ENCODE measurements at regions not wholly inside any gene's neighbourhood (a gene's known extent, or its start where the extent isn't known, plus 50 kb on each side); places are given as distances from the start of the nearest gene placed in this dataset.

DNA sequence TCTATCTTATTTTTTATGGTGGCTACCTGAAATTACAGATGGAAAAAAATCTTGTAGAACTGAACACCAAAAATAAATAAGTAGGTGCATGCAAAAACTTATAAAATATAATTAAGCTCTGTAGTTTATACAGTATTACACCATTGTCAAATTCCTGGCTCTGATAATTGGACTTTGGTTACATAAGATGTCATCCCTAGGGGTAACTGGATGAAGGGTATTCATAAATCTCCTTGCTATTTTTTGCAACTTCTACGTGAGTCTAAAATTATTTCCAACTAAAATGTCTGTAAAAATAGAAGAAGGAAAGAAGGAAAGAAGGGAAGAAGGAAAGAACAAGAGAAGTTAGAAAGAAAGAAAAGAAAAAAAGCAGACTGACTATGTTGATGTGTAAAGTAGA lies 716.6 kb downstream of the BCL11B start:
- TF ChIP-seq MYC (IDR thresholded peaks at IDR 0.05; ENCODE audit: low read depth, low read length), result no peak
- TF ChIP-seq POLR2A (IDR thresholded peaks at IDR 0.05; ENCODE audit: extremely low read depth, insufficient read length), result no peak
- TF ChIP-seq, protein P1, sequence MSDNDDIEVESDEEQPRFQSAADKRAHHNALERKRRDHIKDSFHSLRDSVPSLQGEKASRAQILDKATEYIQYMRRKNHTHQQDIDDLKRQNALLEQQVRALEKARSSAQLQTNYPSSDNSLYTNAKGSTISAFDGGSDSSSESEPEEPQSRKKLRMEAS (IDR thresholded peaks at IDR 0.05; ENCODE audit: low read depth, low read length), result no peak
- TF ChIP-seq, protein P2, sequence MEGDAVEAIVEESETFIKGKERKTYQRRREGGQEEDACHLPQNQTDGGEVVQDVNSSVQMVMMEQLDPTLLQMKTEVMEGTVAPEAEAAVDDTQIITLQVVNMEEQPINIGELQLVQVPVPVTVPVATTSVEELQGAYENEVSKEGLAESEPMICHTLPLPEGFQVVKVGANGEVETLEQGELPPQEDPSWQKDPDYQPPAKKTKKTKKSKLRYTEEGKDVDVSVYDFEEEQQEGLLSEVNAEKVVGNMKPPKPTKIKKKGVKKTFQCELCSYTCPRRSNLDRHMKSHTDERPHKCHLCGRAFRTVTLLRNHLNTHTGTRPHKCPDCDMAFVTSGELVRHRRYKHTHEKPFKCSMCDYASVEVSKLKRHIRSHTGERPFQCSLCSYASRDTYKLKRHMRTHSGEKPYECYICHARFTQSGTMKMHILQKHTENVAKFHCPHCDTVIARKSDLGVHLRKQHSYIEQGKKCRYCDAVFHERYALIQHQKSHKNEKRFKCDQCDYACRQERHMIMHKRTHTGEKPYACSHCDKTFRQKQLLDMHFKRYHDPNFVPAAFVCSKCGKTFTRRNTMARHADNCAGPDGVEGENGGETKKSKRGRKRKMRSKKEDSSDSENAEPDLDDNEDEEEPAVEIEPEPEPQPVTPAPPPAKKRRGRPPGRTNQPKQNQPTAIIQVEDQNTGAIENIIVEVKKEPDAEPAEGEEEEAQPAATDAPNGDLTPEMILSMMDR (IDR thresholded peaks at IDR 0.05; ENCODE audit: low read depth, low read length), result no peak
- no peak for DNase-seq (ENCODE audit: low read depth)
- no peak overlapping the region for H3K4me3 ChIP-seq (ENCODE audit: low read depth, low read length)

DNA sequence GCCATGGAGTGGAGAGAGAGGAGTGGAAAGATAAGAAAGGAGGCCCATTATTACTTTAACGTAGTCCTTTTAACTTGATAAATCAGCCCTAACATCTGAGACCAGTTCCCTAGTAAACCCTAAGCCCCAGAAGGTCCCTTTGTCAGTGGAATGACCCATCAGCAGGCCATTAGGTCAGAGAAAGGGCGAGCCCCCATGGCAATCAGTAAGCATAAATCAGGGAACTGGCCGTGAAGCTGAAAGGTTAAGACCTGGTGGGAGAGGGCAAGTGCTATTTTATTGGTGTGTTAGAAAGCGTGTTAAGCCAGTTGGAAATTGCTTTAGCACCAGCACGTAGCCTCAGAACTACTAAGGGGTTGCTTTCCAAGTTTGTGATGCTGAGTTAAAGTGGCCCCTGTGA lies 708.0 kb downstream of the BCL11B start:
- DNase-seq (ENCODE audit: low read depth), result no peak
- TF ChIP-seq MYC (IDR thresholded peaks at IDR 0.05; ENCODE audit: low read depth, low read length) (no peak), POLR2A (IDR thresholded peaks at IDR 0.05; ENCODE audit: extremely low read depth, insufficient read length) (no peak)
- TF ChIP-seq, protein P2 (IDR thresholded peaks at IDR 0.05; ENCODE audit: low read depth, low read length), result no peak
- TF ChIP-seq, protein P1 (IDR thresholded peaks at IDR 0.05; ENCODE audit: low read depth, low read length), result no peak
- H3K4me3 ChIP-seq (ENCODE audit: low read depth, low read length), result no peak overlapping the region

DNA sequence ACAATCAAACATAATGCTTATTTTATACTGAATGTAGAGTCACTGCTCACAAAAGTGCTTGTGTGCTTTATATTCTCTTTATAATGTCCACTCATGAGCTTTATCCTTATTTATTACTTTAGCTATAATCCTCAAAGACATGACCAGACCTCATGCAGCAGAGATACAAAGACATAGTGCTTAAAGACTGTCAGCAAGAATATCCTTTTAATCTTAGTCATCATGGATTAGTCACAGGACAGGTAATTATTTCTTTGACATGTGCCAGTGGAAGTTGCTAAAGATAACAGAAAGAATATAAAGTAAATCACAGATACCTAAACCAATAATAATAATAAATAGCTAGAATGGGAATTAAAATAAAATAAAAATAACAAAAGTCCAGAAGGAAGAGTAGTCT lies 707.5 kb downstream of the BCL11B start:
- no peak overlapping the region for H3K4me3 ChIP-seq (ENCODE audit: low read depth, low read length)
- DNase-seq (ENCODE audit: low read depth), result no peak
- TF ChIP-seq MYC (IDR thresholded peaks at IDR 0.05; ENCODE audit: low read depth, low read length) (no peak), POLR2A (IDR thresholded peaks at IDR 0.05; ENCODE audit: extremely low read depth, insufficient read length) (no peak)
- TF ChIP-seq, protein P2 (IDR thresholded peaks at IDR 0.05; ENCODE audit: low read depth, low read length), result no peak
- TF ChIP-seq, protein P1 (IDR thresholded peaks at IDR 0.05; ENCODE audit: low read depth, low read length), result no peak

DNA sequence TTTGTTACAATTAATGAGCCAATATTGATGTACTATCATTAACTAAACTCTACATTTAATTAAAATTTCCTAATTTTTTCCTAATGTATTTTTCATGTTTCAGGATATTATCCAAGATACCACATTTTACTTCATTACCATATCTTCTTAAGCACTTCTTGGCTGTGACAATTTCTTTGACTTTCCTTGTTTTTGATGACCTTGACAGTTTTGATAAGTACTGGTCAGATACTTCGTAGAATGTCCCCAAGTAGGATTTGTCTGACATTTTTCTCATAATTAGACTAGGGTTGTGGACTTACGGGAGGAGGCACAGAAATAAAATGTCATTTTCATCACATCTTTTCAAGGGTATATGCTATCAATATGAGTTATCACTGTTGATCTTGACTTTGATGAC lies 700.9 kb downstream of the BCL11B start:
- TF ChIP-seq POLR2A (IDR thresholded peaks at IDR 0.05; ENCODE audit: extremely low read depth, insufficient read length) (no peak), MYC (IDR thresholded peaks at IDR 0.05; ENCODE audit: low read depth, low read length) (no peak)
- TF ChIP-seq, protein P2 (IDR thresholded peaks at IDR 0.05; ENCODE audit: low read depth, low read length), result no peak
- TF ChIP-seq, protein P1 (IDR thresholded peaks at IDR 0.05; ENCODE audit: low read depth, low read length), result no peak
- H3K4me3 ChIP-seq (ENCODE audit: low read depth, low read length), result no peak overlapping the region
- no peak for DNase-seq (ENCODE audit: low read depth)

DNA sequence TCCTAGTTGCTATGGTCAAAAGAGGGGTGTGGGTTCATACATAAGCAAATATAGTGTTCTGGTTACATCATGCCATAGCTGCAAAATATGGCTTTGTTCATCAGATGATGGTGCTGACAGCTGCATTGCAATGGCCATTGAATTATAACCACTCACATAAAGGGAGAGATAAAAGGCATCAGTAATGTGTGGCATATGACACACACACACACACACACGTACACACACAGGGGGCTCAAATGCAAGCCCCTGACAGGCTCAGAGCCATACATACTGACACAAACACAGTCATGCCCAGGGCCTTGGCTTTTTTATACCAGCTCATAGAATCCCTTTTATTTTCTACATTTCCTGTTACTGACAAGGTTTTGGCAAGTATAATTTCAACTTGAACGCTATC lies 698.9 kb downstream of the BCL11B start:
- H3K4me3 ChIP-seq (ENCODE audit: low read depth, low read length), result no peak overlapping the region
- no peak for DNase-seq (ENCODE audit: low read depth)
- TF ChIP-seq POLR2A (IDR thresholded peaks at IDR 0.05; ENCODE audit: extremely low read depth, insufficient read length) (no peak), MYC (IDR thresholded peaks at IDR 0.05; ENCODE audit: low read depth, low read length) (no peak)
- TF ChIP-seq, protein P2 (IDR thresholded peaks at IDR 0.05; ENCODE audit: low read depth, low read length), result no peak
- TF ChIP-seq, protein P1 (IDR thresholded peaks at IDR 0.05; ENCODE audit: low read depth, low read length), result no peak

DNA sequence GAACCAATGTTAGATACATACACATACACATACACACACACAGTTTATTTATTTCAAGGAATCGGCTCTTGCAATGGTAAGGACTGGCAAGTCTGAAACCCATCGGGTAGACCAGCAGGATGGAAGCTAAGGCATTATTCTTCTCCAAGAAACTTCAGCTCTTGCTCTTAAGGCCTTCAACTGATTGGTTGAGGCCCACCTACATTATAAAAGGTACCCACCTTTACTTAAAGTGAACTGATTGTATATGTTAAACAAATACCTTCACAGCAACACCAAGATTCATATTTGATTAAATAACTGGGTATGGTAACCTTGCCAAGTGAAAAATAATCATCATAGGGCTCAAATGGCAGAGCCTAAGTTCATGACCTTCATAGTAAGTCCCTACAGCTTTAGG lies 695.5 kb downstream of the BCL11B start:
- no peak for DNase-seq (ENCODE audit: low read depth)
- H3K4me3 ChIP-seq (ENCODE audit: low read depth, low read length), result no peak overlapping the region
- TF ChIP-seq, protein P2 (IDR thresholded peaks at IDR 0.05; ENCODE audit: low read depth, low read length), result no peak
- TF ChIP-seq, protein P1 (IDR thresholded peaks at IDR 0.05; ENCODE audit: low read depth, low read length), result no peak
- TF ChIP-seq MYC (IDR thresholded peaks at IDR 0.05; ENCODE audit: low read depth, low read length) (no peak), POLR2A (IDR thresholded peaks at IDR 0.05; ENCODE audit: extremely low read depth, insufficient read length) (no peak)

Data from NB4 (cell line).